Ramos (cell line): ENCODE measurements at regions not wholly inside any gene's neighbourhood (a gene's known extent, or its start where the extent isn't known, plus 50 kb on each side); places are given as distances from the start of the nearest gene placed in this dataset.
"Not testable (repeated sequence)": the region's sequence is repeated elsewhere in the genome, so short reads cannot be mapped to it uniquely, and the experiment has no call there.

ENCODE experiments used
- in situ Hi-C: fragments of 300-500 bp; cut with MboI; formaldehyde crosslinking; loops from one replicate; pipeline ENCODE4 v1.14.3; 2022; ENCODE audit warnings: low sequenced_read_pairs; ENCODE audit not compliant: unreplicated experiment

DNA sequence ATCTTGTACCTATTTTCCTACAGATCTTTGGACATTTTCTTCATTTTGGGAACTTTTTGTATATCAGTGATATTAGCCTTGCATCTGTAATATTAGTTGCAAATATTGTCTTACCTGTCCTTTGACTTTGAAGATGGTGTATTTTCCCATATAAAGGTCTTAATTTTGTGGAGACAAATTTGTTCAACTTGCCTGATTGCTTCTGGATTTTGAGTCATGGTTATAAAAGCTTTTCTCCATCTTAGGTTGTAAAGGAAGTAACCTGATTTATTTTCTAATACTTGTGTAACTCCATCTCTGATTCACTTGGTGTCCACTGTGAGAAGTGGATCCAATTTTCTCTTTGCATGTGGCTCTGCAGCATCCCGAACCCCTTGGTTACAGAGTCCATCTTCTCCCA is 97.7 kb upstream of the OTOS start:
- in situ Hi-C loops = no loop called here

DNA sequence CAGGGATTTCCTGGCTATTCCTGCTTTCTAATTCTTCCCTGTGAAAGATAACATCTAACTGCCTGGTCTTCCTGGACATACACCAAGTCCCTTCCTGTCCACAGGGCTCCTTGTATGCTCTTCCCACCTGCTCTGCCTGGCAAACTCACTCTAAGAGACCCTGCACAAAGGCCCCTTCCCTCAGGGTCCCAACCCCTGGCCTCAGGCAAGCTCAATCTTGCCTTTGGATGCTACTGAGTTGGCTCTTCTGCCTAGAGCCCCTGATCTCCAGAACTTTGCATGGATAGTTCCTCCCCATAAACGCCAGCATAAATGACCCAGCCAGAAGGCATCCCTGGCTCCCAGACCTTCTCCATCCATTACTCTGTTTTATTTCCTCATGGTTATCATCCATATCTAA is 98.3 kb upstream of the OTOS start:
- in situ Hi-C loops = no loop called here

DNA sequence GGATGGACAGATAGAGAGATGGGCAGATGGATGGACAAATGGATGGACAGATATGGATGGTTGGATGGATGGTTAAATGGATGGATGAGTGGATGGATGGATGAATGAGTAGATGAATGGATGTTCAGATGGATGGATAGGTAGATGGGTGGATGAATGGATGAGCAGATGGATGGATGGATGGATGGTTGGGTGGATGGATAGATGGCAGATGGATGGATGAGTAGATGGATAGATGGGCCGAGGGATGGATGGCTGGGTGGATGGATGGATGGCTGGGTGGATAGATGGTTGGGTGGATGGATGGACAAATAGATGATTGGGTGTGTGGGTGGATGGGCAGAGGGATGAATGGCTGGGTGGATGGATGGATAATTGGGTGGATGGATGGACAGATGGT is 98.9 kb upstream of the OTOS start:
- in situ Hi-C loops = no loop called here

DNA sequence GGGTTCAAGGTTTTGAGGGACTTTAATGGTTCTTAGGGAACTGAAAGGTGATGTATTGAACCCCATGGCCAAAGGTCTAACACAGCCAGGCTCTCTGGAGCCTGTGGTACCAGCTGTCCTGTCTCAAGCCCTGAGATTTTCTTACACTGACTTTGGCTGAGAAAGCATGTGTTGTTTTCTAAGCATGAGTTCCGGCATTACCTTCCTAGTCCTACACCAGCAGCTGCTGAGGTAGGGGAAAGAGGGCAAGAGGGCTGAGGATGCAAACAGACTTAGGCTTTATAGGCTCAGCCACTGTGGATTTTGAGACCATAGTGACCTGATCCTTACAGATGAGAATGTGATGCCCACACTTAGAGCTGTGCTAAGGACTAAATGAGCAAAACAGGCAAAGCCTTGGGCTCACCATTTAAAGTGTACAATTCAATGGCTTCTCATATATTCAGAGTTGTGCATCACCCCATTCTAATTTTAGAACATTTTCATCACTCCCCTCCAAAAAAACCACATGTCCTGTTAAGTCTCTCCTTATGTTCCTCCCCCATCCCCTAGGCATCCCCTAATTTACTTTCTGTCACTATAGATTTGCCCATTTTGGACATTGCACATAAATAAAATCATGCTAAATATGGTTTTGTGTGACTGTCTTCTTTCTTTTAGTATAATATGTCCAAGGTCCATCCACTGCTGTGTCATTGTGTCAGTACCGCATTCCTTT is 99.7 kb upstream of the OTOS start:
- in situ Hi-C loops = no loop called here

GRCh38 chr2:240240781-240241180 is 100.3 kb upstream of the OTOS start:
- in situ Hi-C loops = no loop called here

DNA sequence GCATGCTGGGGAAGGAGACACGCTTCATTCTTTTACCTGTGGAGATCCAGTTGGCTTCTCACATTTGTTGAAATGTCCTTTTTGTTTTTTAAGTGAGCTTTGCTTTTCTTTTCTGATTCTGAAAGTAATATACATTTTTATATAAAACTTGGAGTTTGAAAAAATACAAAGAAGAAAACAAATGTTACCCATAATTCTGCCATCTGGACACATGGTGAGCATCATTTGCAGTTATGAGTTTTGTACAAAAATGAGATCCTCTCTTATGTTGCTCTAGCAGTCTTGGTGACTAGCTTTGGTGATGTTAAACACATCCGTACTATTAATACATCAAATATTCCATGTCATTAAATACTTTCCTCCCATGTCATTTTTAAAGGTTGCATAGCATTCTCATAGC is 101.1 kb upstream of the OTOS start:
- in situ Hi-C loops = no loop called here

- in situ Hi-C loops = not testable (repeated sequence)
These were observed 102.6 kb upstream of the OTOS start for GRCh38 chr2:240243049-240243448.

DNA sequence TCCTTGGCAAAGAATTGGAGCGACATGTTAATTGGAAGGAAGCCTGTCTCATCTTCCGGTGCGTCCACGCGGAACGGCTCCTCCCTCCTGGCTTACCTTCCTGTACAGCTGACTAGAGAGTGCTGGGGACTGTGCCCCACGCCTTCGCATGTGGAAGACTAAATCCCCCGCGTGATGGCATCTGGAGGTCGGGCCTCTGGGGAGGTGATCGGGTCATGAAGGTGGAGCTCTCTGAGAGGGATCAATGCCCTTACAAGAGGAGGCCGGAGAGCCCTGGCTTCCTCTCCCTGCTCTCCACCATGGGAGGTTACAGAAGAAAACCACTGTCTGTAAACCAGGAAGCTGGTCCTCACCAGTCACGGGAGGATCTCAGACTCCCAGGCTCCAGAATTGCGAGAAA is 104.1 kb upstream of the OTOS start:
- in situ Hi-C loops = no loop called here

GRCh38 chr2:240245184-240245583 is 104.7 kb upstream of the OTOS start:
- in situ Hi-C loops = no loop called here

GRCh38 chr2:240245706-240246105 is 105.2 kb upstream of the OTOS start:
- in situ Hi-C loops = no loop called here

DNA sequence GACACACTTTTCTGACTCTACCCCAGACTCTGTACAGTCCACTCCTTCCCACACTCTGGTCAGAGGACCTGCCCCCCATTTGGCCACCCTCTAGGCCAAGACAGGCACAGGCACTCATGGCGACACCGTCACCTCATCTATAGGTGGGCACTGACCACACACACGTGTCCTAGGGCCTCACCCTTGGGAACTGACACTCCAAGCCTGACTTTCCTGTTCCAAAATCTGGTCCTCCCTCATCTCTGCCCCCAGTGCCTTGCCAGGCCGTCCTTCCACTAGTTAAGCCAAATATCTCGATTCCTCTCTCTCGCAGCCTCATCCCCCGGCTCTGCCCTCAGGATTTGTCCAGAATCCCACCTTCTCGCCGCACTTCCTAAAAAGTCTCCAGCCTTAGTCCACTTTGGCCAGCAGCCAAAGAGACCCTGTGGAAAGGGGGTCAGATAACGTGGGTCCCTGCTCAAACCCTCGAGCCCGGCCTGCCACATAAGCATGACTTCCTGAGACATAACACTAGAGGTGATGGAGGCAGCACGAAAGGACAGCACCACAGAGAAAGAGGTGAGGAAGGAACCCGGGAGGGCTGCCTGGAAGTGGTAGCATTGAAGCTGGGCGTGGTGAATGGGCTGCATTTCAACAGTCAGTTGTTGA is 105.8 kb upstream of the OTOS start:
- in situ Hi-C loops = no loop called here

DNA sequence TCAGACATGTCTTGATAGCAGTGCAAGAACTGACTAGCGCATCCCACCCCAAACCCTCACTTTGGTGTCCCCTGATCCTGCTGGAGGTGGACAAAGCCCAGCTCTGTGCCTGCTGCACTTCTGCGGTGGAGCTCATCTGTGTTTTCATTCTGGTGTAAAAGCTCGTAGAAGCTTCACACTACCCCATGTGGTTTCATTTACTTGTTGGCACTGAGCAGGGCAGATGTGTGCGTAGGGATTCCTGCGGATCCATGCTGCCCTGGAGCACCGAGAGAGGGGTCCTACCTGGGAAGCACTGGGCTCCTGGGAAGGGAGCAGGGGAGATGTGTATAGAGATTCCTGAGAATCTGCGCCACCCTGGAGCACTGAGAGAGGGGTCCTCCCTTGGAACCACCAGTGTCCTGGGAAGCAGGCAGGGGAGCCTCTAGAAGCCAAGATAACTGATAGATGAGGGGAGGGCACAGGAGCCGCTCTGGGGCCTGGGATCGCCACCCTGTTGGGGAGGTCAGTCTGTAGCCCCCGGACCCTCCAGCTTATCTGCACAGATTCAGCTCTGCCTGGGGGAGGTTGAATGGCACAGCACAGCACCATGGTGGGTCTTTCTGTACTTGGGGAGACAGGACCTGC is 106.9 kb upstream of the OTOS start:
- in situ Hi-C loops = no loop called here

DNA sequence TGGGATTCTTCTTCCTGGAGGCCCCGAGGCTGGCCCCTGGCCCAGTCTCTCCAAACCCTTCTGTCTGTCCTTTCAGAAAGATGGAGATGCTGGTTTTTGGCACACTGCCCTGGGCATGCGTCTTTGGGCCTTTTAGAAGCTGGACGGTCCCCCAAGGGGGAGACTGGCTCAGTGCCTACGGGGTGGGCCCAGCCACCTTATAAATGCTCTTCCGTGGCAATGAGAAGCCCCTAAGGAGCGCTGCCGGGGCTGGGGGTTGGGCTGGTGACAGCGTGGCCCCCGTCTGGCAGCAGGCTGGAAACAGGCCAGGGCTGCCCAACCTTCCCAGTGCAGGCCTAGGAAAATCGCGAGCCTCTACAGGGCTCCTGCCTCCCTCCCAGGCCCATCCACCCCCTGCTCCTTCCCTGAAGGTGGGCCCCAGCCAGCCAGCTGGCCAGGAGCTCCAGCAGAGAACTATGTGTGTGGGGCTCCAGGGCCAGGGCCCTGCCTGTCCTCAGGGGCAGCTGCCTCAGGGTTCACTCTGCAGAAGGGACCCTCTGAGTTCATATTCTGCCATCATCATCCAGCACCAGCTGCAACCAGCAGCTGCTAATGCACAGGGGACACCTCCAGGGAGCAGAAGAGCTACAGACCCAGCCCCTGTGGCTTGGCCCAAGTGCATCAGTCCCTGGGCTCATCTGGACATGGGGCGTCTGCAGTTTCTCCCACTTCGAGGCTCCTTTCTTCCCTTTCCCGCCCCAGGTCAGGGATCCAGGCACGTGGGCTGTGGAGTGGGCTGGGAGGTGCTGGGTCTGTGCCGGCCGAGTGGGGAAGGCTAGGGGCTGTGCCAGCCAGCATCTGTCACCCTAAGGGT is 107.6 kb upstream of the OTOS start:
- in situ Hi-C loops = no loop called here

- in situ Hi-C loops = no loop called here
These were observed 108.4 kb upstream of the OTOS start for GRCh38 chr2:240248721-240249422.

DNA sequence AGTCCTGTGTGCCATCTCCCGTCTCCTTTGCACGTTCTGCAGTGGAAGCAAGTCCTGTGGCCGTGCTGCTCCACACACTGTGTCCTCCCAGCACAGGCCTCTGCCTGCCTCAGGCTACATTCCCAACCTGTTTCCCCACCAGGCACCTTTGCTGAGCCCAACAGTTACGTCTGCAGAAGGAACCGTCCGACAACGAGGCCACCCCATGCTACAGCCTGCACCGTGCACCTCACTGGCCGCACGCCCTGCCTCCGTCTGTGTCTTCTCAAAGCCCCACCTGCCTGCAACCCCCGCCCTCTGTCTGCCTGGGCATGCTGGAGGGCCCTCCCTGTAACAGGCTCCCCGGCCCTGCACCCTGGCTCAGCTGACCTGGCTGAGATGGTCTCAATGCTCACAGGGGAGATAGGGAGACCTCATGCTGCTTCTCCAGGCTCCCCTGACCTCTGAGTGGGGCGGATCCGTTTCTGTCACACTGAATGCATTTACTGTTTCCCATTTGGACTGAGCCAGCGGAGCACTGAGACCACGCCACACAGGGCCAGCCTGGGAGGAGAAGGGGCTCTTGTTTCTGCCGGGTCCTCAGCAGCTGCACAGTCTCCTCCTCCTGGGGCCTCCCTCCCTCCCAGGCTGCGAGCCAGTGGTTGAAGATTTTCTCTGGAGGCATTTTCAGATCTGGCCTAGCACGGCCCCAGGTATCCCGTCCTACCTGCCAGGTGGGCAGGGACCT is 109.1 kb upstream of the OTOS start:
- in situ Hi-C loops = no loop called here

DNA sequence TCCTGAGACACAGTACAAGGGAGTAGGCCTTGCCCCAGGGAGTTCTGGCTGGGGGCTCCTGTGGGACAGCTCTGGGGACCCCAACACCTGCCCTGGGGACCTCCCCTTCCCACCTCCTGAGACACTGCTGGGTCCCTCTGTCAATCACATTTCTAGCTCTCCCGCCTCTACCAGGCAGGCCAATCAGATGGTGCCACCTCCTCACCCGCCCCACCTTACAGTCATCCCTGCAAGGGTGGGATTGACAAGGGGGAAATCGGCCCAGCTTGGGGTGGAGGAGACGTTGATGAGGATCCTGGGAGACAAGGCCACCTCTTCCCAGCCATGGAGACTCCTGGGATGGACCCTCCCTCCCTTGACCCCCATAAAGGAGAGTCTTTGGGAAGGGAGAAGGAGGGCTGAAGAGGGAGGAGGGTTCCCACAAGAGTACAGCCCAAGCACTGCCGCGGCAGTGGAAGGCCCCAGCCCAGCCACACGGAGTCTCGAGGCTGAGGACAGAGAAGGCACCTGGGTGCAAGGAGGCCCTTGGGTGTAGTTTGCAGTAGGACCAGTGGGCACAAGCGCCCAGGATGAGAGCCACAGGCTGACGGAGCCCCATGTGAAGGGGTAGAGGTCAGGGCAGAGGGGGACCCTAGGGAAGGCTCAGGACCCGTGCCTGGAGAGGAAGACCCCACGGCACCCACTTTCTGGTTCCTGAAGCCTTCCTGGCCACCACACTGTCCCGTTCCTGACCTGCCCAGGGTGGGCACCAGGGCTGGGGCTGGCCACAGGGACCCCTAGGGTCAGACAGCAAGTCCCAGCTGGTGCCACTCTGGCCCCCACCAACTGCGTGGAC is 109.9 kb upstream of the OTOS start:
- in situ Hi-C loops = no loop called here

DNA sequence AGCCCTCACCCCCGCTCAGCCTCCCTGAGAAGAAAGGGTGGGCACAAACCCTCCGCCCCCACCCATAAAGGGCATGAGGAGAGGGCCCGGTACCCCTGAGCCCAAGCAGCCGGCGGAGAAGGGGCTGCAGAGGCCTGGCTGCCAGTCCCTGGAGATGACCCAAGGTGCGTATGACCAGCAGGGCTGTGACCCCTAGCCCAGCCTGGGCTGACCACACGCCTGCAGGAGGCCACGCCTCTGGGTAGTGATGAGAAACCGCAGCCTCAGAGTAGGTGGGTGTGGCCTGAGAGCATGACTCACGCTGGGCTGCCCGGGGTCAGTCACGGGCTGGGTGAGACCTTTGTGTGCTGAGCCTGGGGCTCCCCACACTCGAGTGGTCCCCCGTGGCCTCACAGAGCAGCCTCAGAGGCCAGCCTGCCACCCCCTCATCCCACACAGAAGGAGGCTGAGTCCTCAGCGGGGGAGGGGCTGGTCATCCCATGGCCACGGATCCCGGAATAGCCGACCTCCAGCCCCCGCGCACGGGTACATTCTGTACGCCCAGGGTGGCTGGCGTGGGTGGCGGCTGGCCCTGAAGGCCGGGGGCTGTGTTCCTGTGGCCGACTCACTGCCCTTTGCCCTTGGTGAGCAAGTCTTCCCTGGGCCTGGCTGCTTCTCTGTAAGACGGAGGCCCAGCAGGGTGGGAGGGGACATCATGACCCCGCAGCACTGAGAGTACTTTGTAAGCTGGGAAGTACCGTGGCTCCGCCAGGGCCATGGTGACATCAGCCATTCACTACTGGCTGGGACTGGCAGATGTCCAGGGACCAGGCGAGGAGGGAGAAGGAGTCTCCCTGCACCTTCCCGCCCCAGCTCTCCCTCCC is 110.8 kb upstream of the OTOS start:
- in situ Hi-C loops = no loop called here

DNA sequence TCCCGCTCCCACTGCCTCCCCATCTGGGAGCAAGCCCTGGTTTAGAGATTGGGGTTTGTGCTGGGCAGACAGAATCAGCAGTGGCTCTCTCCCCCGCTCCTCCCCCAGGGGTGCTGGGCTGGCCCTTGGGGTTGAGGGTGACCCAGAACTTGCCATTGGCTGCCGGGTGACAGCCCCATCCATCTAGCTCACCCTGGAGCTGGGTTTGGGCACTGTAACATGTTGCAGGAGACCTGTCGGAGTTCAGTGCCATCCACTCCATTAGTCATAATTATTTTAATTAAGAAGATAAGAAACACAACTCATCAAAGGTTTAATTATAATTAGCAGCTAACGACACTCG is 111.4 kb upstream of the OTOS start:
- in situ Hi-C loops = no loop called here
